Neural progenitor cell (in vitro differentiated cells): ENCODE measurements at regions not wholly inside any gene's neighbourhood (a gene's known extent, or its start where the extent isn't known, plus 50 kb on each side); places are given as distances from the start of the nearest gene placed in this dataset.
"Not testable (repeated sequence)": the region's sequence is repeated elsewhere in the genome, so short reads cannot be mapped to it uniquely, and the experiment has no call there.

Source experiments
- DNase-seq: peaks from one replicate; pipeline ENCODE4 v3.0.0-alpha.2; 2016; ENCODE audit warnings: low spot score
- H2AFZ ChIP-seq: fragments of 200-600 bp; sonication (generic); replicated peaks from 2 replicates; pipeline ENCODE4 v1.6.1; 2016; ENCODE audit warnings: antibody characterized with exemption
- H3F3A ChIP-seq: fragments of 200-600 bp; sonication (generic); 2 replicates; pipeline ENCODE4 v1.6.1; 2016; ENCODE audit warnings: antibody characterized with exemption, low read depth
- H3K27ac ChIP-seq: fragments of 200-600 bp; sonication (generic); 2 replicates; pipeline ENCODE4 v1.5.1; 2016; ENCODE audit warnings: mild to moderate bottlenecking
- H3K27me3 ChIP-seq: fragments of 200-600 bp; sonication (generic); 2 replicates; pipeline ENCODE4 v1.6.1; 2016; ENCODE audit warnings: mild to moderate bottlenecking, moderate library complexity
- H3K36me3 ChIP-seq: fragments of 200-600 bp; sonication (generic); 2 replicates; pipeline ENCODE4 v1.5.1; 2016
- H3K4me1 ChIP-seq: fragments of 200-600 bp; sonication (generic); 2 replicates; pipeline ENCODE4 v1.6.1; 2016; ENCODE audit warnings: mixed run types
- H3K4me2 ChIP-seq: fragments of 200-600 bp; sonication (generic); 2 replicates; pipeline ENCODE4 v1.6.1; 2016
- H3K4me3 ChIP-seq: fragments of 200-600 bp; sonication (generic); 2 replicates; pipeline ENCODE4 v1.5.1; 2016
- H3K79me2 ChIP-seq: fragments of 200-600 bp; sonication (generic); 2 replicates; pipeline ENCODE4 v1.6.1; 2016; ENCODE audit warnings: low read depth
- H3K9ac ChIP-seq: fragments of 200-600 bp; sonication (generic); 2 replicates; pipeline ENCODE4 v1.6.1; 2016
- H3K9me3 ChIP-seq: fragments of 200-600 bp; sonication (generic); 2 replicates; pipeline ENCODE4 v1.5.1; 2016; ENCODE audit warnings: low read depth
- H4K20me1 ChIP-seq: fragments of 200-600 bp; sonication (generic); 2 replicates; pipeline ENCODE4 v1.6.1; 2016; ENCODE audit warnings: low read depth
- H3K27ac Mint-ChIP-seq: 3 replicates; pipeline ENCODE4 v1.8.0; 2021; ENCODE audit warnings: mixed read lengths
- H3K27me3 Mint-ChIP-seq: 2 replicates; pipeline ENCODE4 v1.8.0; 2022; ENCODE audit warnings: low read depth, mild to moderate bottlenecking, inconsistent platforms, moderate library complexity, mixed read lengths; ENCODE audit not compliant: insufficient read depth
- H3K36me3 Mint-ChIP-seq: 3 replicates; pipeline ENCODE4 v1.8.0; 2021; ENCODE audit warnings: mixed read lengths
- H3K4me1 Mint-ChIP-seq: 3 replicates; pipeline ENCODE4 v1.8.0; 2021; ENCODE audit warnings: mixed read lengths
- H3K4me3 Mint-ChIP-seq: 3 replicates; pipeline ENCODE4 v1.8.0; 2021; ENCODE audit warnings: mild to moderate bottlenecking, moderate library complexity, mixed read lengths
- H3K9me3 Mint-ChIP-seq: 3 replicates; pipeline ENCODE4 v1.8.0; 2020; ENCODE audit warnings: mixed read lengths
- CTCF ChIP-seq: fragments of 200-600 bp; sonication (generic); IDR thresholded peaks from 2 replicates; pipeline ENCODE4 v1.5.1; 2017; ENCODE audit warnings: antibody characterized with exemption, mild to moderate bottlenecking
- EZH2 ChIP-seq: fragments of 200-600 bp; sonication (generic); IDR thresholded peaks from 2 replicates; pipeline ENCODE4 v1.6.1; 2017; ENCODE audit warnings: antibody characterized with exemption, mild to moderate bottlenecking, moderate library complexity
- EZH2phosphoT487 ChIP-seq: fragments of 200-600 bp; sonication (generic); IDR thresholded peaks from 2 replicates; pipeline ENCODE4 v1.6.1; 2017; ENCODE audit warnings: antibody characterized with exemption

DNA sequence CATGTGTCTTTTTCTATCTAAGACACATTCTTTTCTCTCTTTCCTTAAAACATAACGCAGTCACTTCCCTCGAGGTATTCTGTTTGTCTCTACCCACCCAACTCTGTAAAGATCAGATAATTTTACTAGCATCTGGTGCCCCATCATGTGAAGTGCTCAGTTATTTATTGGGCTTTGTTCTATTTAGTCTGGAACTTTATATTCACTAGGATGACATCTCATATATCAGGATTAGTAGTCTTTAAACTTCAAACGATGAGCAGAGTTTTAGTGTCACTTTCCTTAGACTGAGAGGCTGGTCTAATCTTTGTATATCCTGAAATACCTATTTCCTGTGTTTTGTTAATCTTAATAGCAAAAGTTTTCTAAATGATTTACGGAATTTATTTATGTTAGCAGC lies 445.5 kb upstream of the NDST3 start:
- no peaks in the 10 kb centered on the region for H3K9me3 ChIP-seq
- no peak overlapping the region for H3K4me3 Mint-ChIP-seq
- H3K9ac ChIP-seq = no peak overlapping the region
- no peak for DNase-seq
- H3F3A ChIP-seq = no peaks in the 10 kb centered on the region
- H3K27ac Mint-ChIP-seq = no peak overlapping the region
- TF ChIP-seq EZH2 (no peak), EZH2phosphoT487 (no peak), CTCF (no peak)
- H3K4me3 ChIP-seq = no peak overlapping the region
- H3K79me2 ChIP-seq = no peaks in the 10 kb centered on the region
- H3K36me3 Mint-ChIP-seq = no peaks in the 10 kb centered on the region
- no peaks in the 10 kb centered on the region for H3K27me3 ChIP-seq
- peaks cover 12% of the 10 kb centered on the region for H3K4me1 Mint-ChIP-seq
- no peaks in the 10 kb centered on the region for H4K20me1 ChIP-seq
- no peaks in the 10 kb centered on the region for H3K27me3 Mint-ChIP-seq
- no peaks in the 10 kb centered on the region for H3K36me3 ChIP-seq
- H3K4me2 ChIP-seq = no peak overlapping the region
- no peak overlapping the region for H3K27ac ChIP-seq
- no peak overlapping the region for H2AFZ ChIP-seq
- no peaks in the 10 kb centered on the region for H3K9me3 Mint-ChIP-seq
- H3K4me1 ChIP-seq = no peaks in the 10 kb centered on the region

GRCh38 chr4:117596917-117597480 lies 437.3 kb upstream of the NDST3 start:
- DNase-seq = no peak
- H3K4me3 Mint-ChIP-seq = no peak overlapping the region
- H3K27ac Mint-ChIP-seq = no peak overlapping the region
- no peak overlapping the region for H2AFZ ChIP-seq
- no peak overlapping the region for H3K4me3 ChIP-seq
- H3K4me1 Mint-ChIP-seq = no peaks in the 10 kb centered on the region
- no peaks in the 10 kb centered on the region for H3K27me3 Mint-ChIP-seq
- H3K27ac ChIP-seq = no peak overlapping the region
- no peaks in the 10 kb centered on the region for H3K79me2 ChIP-seq
- no peaks in the 10 kb centered on the region for H3K36me3 ChIP-seq
- peaks cover 3% of the 10 kb centered on the region for H3K9me3 Mint-ChIP-seq
- no peaks in the 10 kb centered on the region for H4K20me1 ChIP-seq
- no peak overlapping the region for H3K4me2 ChIP-seq
- H3K9ac ChIP-seq = no peak overlapping the region
- no peaks in the 10 kb centered on the region for H3K27me3 ChIP-seq
- H3K4me1 ChIP-seq = no peaks in the 10 kb centered on the region
- no peaks in the 10 kb centered on the region for H3F3A ChIP-seq
- no peaks in the 10 kb centered on the region for H3K9me3 ChIP-seq
- TF ChIP-seq EZH2 = no peak
- no peak for TF ChIP-seq CTCF
- no peak for TF ChIP-seq EZH2phosphoT487
- no peaks in the 10 kb centered on the region for H3K36me3 Mint-ChIP-seq

GRCh38 chr4:117599393-117599792 lies 434.9 kb upstream of the NDST3 start:
- H3K9me3 Mint-ChIP-seq, H3F3A ChIP-seq, H3K4me3 Mint-ChIP-seq, DNase-seq, H3K4me1 ChIP-seq, H3K79me2 ChIP-seq, H2AFZ ChIP-seq, H3K27me3 ChIP-seq, H3K27me3 Mint-ChIP-seq, H3K36me3 Mint-ChIP-seq, H3K4me2 ChIP-seq, H3K36me3 ChIP-seq, H3K9ac ChIP-seq, H3K27ac ChIP-seq, H3K9me3 ChIP-seq, H4K20me1 ChIP-seq, H3K4me1 Mint-ChIP-seq, H3K4me3 ChIP-seq, H3K27ac Mint-ChIP-seq: not testable (repeated sequence)

- not testable (repeated sequence) for H3K9me3 ChIP-seq, H3F3A ChIP-seq, H3K27me3 ChIP-seq, H3K79me2 ChIP-seq, H2AFZ ChIP-seq, H3K4me1 ChIP-seq, H3K27ac ChIP-seq, H3K36me3 ChIP-seq, H3K36me3 Mint-ChIP-seq, H3K9me3 Mint-ChIP-seq, H3K27me3 Mint-ChIP-seq, H3K4me1 Mint-ChIP-seq, H3K27ac Mint-ChIP-seq, H3K4me3 Mint-ChIP-seq, DNase-seq, H4K20me1 ChIP-seq, H3K4me2 ChIP-seq, H3K4me3 ChIP-seq, H3K9ac ChIP-seq
Observed at GRCh38 chr4:117600936-117601335, 433.4 kb upstream of the NDST3 start.
